Natural killer cell (primary cell): ENCODE measurements at regions not wholly inside any gene's neighbourhood (a gene's known extent, or its start where the extent isn't known, plus 50 kb on each side); places are given as distances from the start of the nearest gene placed in this dataset.

Experiments
- ATAC-seq, 3 donors: fragments of 150-1000 bp in 2 of 3; fragments of 200-7000 bp in 1 of 3; cut with Tn5 transposase; 1 replicate in 1 of 3; 2 replicates in 2 of 3; pipeline ENCODE4 v1.10.0; 2021; ENCODE audit warnings: mild to moderate bottlenecking in 2 of 3, moderate library complexity in 2 of 3
- DNase-seq, 2 donors: peaks; one replicate each; pipeline versions ENCODE4 v3.0.0 to v3.0.0-alpha.2; 2013 to 2021; ENCODE audit warnings: mixed read lengths in 1 of 2
- H3K27ac ChIP-seq: one replicate; pipeline ENCODE4 v1.5.1; 2013; ENCODE audit warnings: mild to moderate bottlenecking, low read length
- H3K27me3 ChIP-seq: one replicate; pipeline ENCODE4 v1.6.1; 2013; ENCODE audit warnings: low read length; ENCODE audit not compliant: control insufficient read depth, insufficient read depth
- H3K36me3 ChIP-seq: one replicate; pipeline ENCODE4 v1.6.1; 2013; ENCODE audit warnings: low read length; ENCODE audit not compliant: control insufficient read depth, insufficient read depth
- H3K4me1 ChIP-seq: one replicate; pipeline ENCODE4 v1.6.1; 2013; ENCODE audit warnings: low read length; ENCODE audit not compliant: control insufficient read depth, insufficient read depth
- H3K4me3 ChIP-seq: one replicate; pipeline ENCODE4 v1.5.1; 2013; ENCODE audit warnings: low read length
- H3K9me3 ChIP-seq: one replicate; pipeline ENCODE4 v1.6.1; 2013; ENCODE audit warnings: low read length; ENCODE audit not compliant: control insufficient read depth, insufficient read depth
- H3K27ac Mint-ChIP-seq, 2 donors: one replicate each; pipeline ENCODE4 v1.8.0; 2022; ENCODE audit warnings: mild to moderate bottlenecking in 2 of 2, mixed read lengths in 2 of 2, moderate library complexity in 1 of 2
- H3K27me3 Mint-ChIP-seq, 2 donors: one replicate each; pipeline ENCODE4 v1.8.0; 2022; ENCODE audit warnings: low read depth in 2 of 2, mixed read lengths in 2 of 2
- H3K36me3 Mint-ChIP-seq: one replicate; pipeline ENCODE4 v1.8.0; 2022; ENCODE audit warnings: mixed read lengths
- H3K4me1 Mint-ChIP-seq, 2 donors: one replicate each; pipeline ENCODE4 v1.8.0; 2022; ENCODE audit warnings: mixed read lengths in 2 of 2
- H3K4me3 Mint-ChIP-seq: one replicate; pipeline ENCODE4 v1.8.0; 2022; ENCODE audit warnings: mild to moderate bottlenecking, moderate library complexity, mixed read lengths
- H3K9me3 Mint-ChIP-seq, 2 donors: one replicate each; pipeline ENCODE4 v1.8.0; 2022; ENCODE audit warnings: mixed read lengths in 2 of 2
- CTCF ChIP-seq: fragments of 200-600 bp; IDR thresholded peaks from one replicate; pipeline ENCODE4 v1.8.0; 2022; ENCODE audit warnings: antibody characterized with exemption
- WGBS: methylation state at CpG from one replicate; pipeline ENCODE4 v1.1.7; 2013; ENCODE audit warnings: missing lambda C conversion rate; ENCODE audit not compliant: insufficient coverage; 5-methylcytosine and 5-hydroxymethylcytosine counted together
- intact Hi-C: fragments of 100-400 bp; cut with micrococcal nuclease; formaldehyde crosslinking; loops from one replicate; pipeline ENCODE4 v1.14.2; 2022

- peaks cover 5 to 8% of the 10 kb centered on the region in 2 donors for H3K27me3 Mint-ChIP-seq
- no peaks in the 10 kb centered on the region for H3K36me3 Mint-ChIP-seq
- H3K36me3 ChIP-seq: no peaks in the 10 kb centered on the region
- ATAC-seq: no peak
- H3K9me3 ChIP-seq: peaks cover 13% of the 10 kb centered on the region
- no peak for DNase-seq
- intact Hi-C loops: no loop called here
- peaks cover 3 to 6% of the 10 kb centered on the region in 2 donors for H3K9me3 Mint-ChIP-seq
- TF ChIP-seq CTCF: no peak
- WGBS: 54% methylated on average over 2 of the region's 2 CpGs
- H3K27ac Mint-ChIP-seq: no peak overlapping the region
- H3K4me3 ChIP-seq: no peak overlapping the region
- no peak overlapping the region for H3K4me3 Mint-ChIP-seq
- H3K4me1 ChIP-seq: no peaks in the 10 kb centered on the region
- no peaks in the 10 kb centered on the region for H3K27me3 ChIP-seq
- no peak overlapping the region for H3K27ac ChIP-seq
- no peaks in the 10 kb centered on the region for H3K4me1 Mint-ChIP-seq
Measured at GRCh38 chr18:8926464-8926863, 176.0 kb upstream of the NDUFV2 start.

- peaks cover 0 to 5% of the 10 kb centered on the region in 2 donors for H3K27me3 Mint-ChIP-seq
Measured at GRCh38 chr18:8928044-8928443, 174.5 kb upstream of the NDUFV2 start.

GRCh38 chr18:8928847-8929780, 173.4 kb upstream of the NDUFV2 start:
- intact Hi-C loops: no loop called here
- H3K4me1 Mint-ChIP-seq: no peaks in the 10 kb centered on the region
- no peak for ATAC-seq

More at GRCh38 chr18:8928044-8928443, 174.5 kb upstream of the NDUFV2 start:
- Mint-ChIP-seq H3K4me1 (no peaks in the 10 kb centered on the region), H3K36me3 (no peaks in the 10 kb centered on the region), H3K9me3 (peaks cover 3 to 6% of the 10 kb centered on the region in 2 donors), H3K4me3 (no peak overlapping the region), H3K27ac (no peak overlapping the region)
- peaks cover 13% of the 10 kb centered on the region for H3K9me3 ChIP-seq
- H3K27me3 ChIP-seq: no peaks in the 10 kb centered on the region
- WGBS: no CpG with 5 or more reads among the region's 2 CpGs
- ATAC-seq (no peak), DNase-seq (no peak)
- no peak overlapping the region for H3K27ac ChIP-seq
- no peak for TF ChIP-seq CTCF
- no peaks in the 10 kb centered on the region for H3K36me3 ChIP-seq
- intact Hi-C loops: no loop called here
- no peaks in the 10 kb centered on the region for H3K4me1 ChIP-seq
- no peak overlapping the region for H3K4me3 ChIP-seq

More at GRCh38 chr18:8928847-8929780, 173.4 kb upstream of the NDUFV2 start:
- peaks cover 0 to 5% of the 10 kb centered on the region in 2 donors for H3K27me3 Mint-ChIP-seq
- no peak for TF ChIP-seq CTCF
- Histone ChIP-seq H3K4me3 (no peak overlapping the region), H3K9me3 (peaks cover 13% of the 10 kb centered on the region), H3K4me1 (no peaks in the 10 kb centered on the region), H3K27me3 (no peaks in the 10 kb centered on the region), H3K36me3 (no peaks in the 10 kb centered on the region), H3K27ac (no peak overlapping the region)
- peaks cover 3 to 6% of the 10 kb centered on the region in 2 donors for H3K9me3 Mint-ChIP-seq
- DNase-seq: no peak
- H3K27ac Mint-ChIP-seq: no peak overlapping the region
- no peaks in the 10 kb centered on the region for H3K36me3 Mint-ChIP-seq
- no peak overlapping the region for H3K4me3 Mint-ChIP-seq
- 97% methylated on average over 3 of the region's 3 CpGs for WGBS
